ENCODE measurements at regions not wholly inside any gene's neighbourhood (a gene's known extent, or its start where the extent isn't known, plus 50 kb on each side); places are given as distances from the start of the nearest gene placed in this dataset.

DNA sequence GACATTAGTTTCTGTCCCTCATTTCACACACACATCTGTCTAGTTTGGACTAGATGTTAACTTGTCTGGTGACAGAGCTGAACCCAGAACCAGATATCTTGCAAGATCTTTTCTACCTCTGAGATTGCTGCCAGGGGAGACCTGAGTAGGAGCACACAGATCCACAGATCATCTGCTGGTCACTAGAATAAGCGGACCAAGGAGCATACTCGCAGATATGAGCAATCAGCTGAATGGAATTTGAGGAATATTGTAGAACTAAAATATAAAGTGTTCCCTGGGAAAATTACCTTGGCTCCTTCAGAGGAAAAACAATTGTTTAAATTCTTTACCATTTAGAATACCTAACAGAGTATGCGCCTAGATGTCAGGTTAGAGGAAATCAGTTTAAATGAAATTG, 90.7 kb downstream of the TNFSF18 start:
- intact Hi-C loops (cut with micrococcal nuclease) (no loop called here), dilution Hi-C loops (cut with HindIII; ENCODE audit: low sequenced_read_pairs, unreplicated experiment) (no loop called here), in situ Hi-C loops (cut with MboI; ENCODE audit: low sequenced_read_pairs) (no loop called here)
- whole genome bisulfite sequencing, 2 experiments (ENCODE audit: extremely low coverage in 2 of 2, insufficient read length in 1 of 2), result no CpG with 5 or more reads among the region's 3 CpGs
- Histone ChIP-seq H4K8ac (ENCODE audit: low read depth in 2 of 2, low read length in 2 of 2) (peak overlapping the region; percentile 87 to 99), H3K4ac (ENCODE audit: low read depth, low read length) (peak overlapping the region; percentile 99), H3K14ac (replicated peaks; ENCODE audit: low read depth, low read length) (peak overlapping the region; percentile 98), H2AK9ac (replicated peaks; ENCODE audit: low read depth, low read length, poor library complexity) (peak overlapping the region; percentile 83), H2BK15ac (ENCODE audit: low read depth, low read length) (peak overlapping the region; percentile 96), H2AFZ (replicated peaks; ENCODE audit: low read length, poor library complexity) (peak overlapping the region; percentile 69), H2BK5ac (ENCODE audit: low read depth, low read length, poor library complexity, severe bottlenecking) (peak overlapping the region; percentile 96), H3K4me2 (ENCODE audit: low read depth, low read length) (no peak overlapping the region), H3K18ac (ENCODE audit: low read depth, low read length) (peak overlapping the region; percentile 98), H3K4me1 (ENCODE audit: control insufficient read depth, insufficient read depth, low read length) (peaks cover 17% of the 10 kb centered on the region), H4K91ac (ENCODE audit: insufficient read depth, low read depth, low read length) (peak overlapping the region; percentile 98), H3K27me3 (ENCODE audit: control insufficient read depth, insufficient read depth, low read length) (no peaks in the 10 kb centered on the region), H3K79me1 (ENCODE audit: low read depth in 1 of 2, low read length in 2 of 2) (peaks cover 0 to 16% of the 10 kb centered on the region in 2 experiments; a peak in 2 of 4 replicates), H4K20me1 (ENCODE audit: insufficient read depth, low read length) (no peaks in the 10 kb centered on the region), H4K5ac (ENCODE audit: low read depth, low read length) (peak overlapping the region; percentile 95), H3K9me1 (ENCODE audit: insufficient read depth, low read length) (peaks cover 19% of the 10 kb centered on the region), H3K56ac (ENCODE audit: extremely low read depth, insufficient read depth, low read length) (peak overlapping the region; percentile 88), H3K4me3 (ENCODE audit: insufficient read depth, low read depth, low read length) (no peak overlapping the region), H3K23ac (ENCODE audit: low read depth, low read length) (peak overlapping the region; percentile 99), H2BK120ac (ENCODE audit: low read depth, low read length) (peak overlapping the region; percentile 97), H3K27ac (ENCODE audit: insufficient read depth, low read length) (peak overlapping the region; percentile 58; the same call in 1 of the 2 replicates), H3K9ac (ENCODE audit: low read depth, low read length) (no peak overlapping the region), H2AK5ac (ENCODE audit: low read depth, low read length) (peak overlapping the region; percentile 97), H3K36me3 (ENCODE audit: control insufficient read depth, insufficient read depth, low read length) (no peaks in the 10 kb centered on the region), H3K9me3 (ENCODE audit: control insufficient read depth, insufficient read depth, low read length) (no peaks in the 10 kb centered on the region), H2BK20ac (ENCODE audit: low read depth, low read length) (peak overlapping the region; percentile 100)
- DNase-seq (peak; percentile 76), ATAC-seq (ENCODE audit: low read depth) (peak; percentile 72)
- no peak for TF ChIP-seq SMC3 (IDR thresholded peaks at IDR 0.05; ENCODE audit: low read depth, low read length)
- TF ChIP-seq RCOR1 (IDR thresholded peaks at IDR 0.05; ENCODE audit: insufficient replicate concordance, low read length), result no peak
- no peak for TF ChIP-seq MXI1 (IDR thresholded peaks at IDR 0.05; ENCODE audit: borderline replicate concordance, low read depth, low read length)
- TF ChIP-seq, protein P1, sequence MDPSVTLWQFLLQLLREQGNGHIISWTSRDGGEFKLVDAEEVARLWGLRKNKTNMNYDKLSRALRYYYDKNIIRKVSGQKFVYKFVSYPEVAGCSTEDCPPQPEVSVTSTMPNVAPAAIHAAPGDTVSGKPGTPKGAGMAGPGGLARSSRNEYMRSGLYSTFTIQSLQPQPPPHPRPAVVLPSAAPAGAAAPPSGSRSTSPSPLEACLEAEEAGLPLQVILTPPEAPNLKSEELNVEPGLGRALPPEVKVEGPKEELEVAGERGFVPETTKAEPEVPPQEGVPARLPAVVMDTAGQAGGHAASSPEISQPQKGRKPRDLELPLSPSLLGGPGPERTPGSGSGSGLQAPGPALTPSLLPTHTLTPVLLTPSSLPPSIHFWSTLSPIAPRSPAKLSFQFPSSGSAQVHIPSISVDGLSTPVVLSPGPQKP (IDR thresholded peaks at IDR 0.05; ENCODE audit: borderline replicate concordance, low read depth, low read length), result no peak
- TF ChIP-seq BHLHE40 (IDR thresholded peaks at IDR 0.05; ENCODE audit: low read depth, low read length), result no peak
- no peak for TF ChIP-seq FOS (IDR thresholded peaks at IDR 0.05; ENCODE audit: low read depth, low read length)
- no peak for TF ChIP-seq POLR2A (IDR thresholded peaks at IDR 0.05; ENCODE audit: low read depth, low read length)
- no peak for TF ChIP-seq MAFK (IDR thresholded peaks at IDR 0.05; ENCODE audit: low read depth, low read length)
- TF ChIP-seq, protein P2, sequence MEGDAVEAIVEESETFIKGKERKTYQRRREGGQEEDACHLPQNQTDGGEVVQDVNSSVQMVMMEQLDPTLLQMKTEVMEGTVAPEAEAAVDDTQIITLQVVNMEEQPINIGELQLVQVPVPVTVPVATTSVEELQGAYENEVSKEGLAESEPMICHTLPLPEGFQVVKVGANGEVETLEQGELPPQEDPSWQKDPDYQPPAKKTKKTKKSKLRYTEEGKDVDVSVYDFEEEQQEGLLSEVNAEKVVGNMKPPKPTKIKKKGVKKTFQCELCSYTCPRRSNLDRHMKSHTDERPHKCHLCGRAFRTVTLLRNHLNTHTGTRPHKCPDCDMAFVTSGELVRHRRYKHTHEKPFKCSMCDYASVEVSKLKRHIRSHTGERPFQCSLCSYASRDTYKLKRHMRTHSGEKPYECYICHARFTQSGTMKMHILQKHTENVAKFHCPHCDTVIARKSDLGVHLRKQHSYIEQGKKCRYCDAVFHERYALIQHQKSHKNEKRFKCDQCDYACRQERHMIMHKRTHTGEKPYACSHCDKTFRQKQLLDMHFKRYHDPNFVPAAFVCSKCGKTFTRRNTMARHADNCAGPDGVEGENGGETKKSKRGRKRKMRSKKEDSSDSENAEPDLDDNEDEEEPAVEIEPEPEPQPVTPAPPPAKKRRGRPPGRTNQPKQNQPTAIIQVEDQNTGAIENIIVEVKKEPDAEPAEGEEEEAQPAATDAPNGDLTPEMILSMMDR (conservative IDR thresholded peaks at IDR 0.05; ENCODE audit: low read depth, low read length), result no peak
- TF ChIP-seq, protein P3, sequence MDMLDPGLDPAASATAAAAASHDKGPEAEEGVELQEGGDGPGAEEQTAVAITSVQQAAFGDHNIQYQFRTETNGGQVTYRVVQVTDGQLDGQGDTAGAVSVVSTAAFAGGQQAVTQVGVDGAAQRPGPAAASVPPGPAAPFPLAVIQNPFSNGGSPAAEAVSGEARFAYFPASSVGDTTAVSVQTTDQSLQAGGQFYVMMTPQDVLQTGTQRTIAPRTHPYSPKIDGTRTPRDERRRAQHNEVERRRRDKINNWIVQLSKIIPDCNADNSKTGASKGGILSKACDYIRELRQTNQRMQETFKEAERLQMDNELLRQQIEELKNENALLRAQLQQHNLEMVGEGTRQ (IDR thresholded peaks at IDR 0.05; ENCODE audit: low read depth, low read length), result no peak
- TF ChIP-seq RFX5 (IDR thresholded peaks at IDR 0.05; ENCODE audit: low read depth, low read length), result no peak
- TF ChIP-seq CHD1 (IDR thresholded peaks at IDR 0.05; ENCODE audit: low read depth, low read length), result no peak
- TF ChIP-seq NFE2L2 (IDR thresholded peaks at IDR 0.05; ENCODE audit: low read depth, low read length), result no peak
- no peak for TF ChIP-seq CEBPB (IDR thresholded peaks at IDR 0.05; ENCODE audit: low read depth, low read length)
- no peak for TF ChIP-seq MAZ (IDR thresholded peaks at IDR 0.05; ENCODE audit: borderline replicate concordance, low read depth, low read length)
- no peak for TF ChIP-seq RAD21 (IDR thresholded peaks at IDR 0.05; ENCODE audit: low read length)
- ChIA-PET POLR2A (ENCODE audit: unreplicated experiment) (interaction anchor here (0.5 to 1.1 kb wide), 3 partner anchors 163 to 579 kb away, joined by 3 read pairs; no protein-coding TSS in a partner anchor), CTCF (no interaction called here)
- BruUV-seq (replicated peaks), result no TSS peak

All from IMR-90 (cell line).